ENCODE measurements at regions not wholly inside any gene's neighbourhood (a gene's known extent, or its start where the extent isn't known, plus 50 kb on each side); places are given as distances from the start of the nearest gene placed in this dataset.

Small RNAs in the stretch of these regions (small RNA-seq; reads per million reads assigned to genes)
- gene AL031229.1 (ENCODE audit: insufficient read depth in 2 of 3, insufficient read length in 3 of 3, low read depth in 2 of 3, low replicate concordance in 1 of 3) (0 reads per million in 3 experiments), gene HIST1H4PS1 (ENCODE audit: insufficient read depth in 2 of 3, insufficient read length in 3 of 3, low read depth in 2 of 3, low replicate concordance in 1 of 3) (0 reads per million in 3 experiments), gene RNU6-471P (ENCODE audit: insufficient read depth in 2 of 3, insufficient read length in 3 of 3, low read depth in 2 of 3, low replicate concordance in 1 of 3) (0 reads per million in 3 experiments)

All from HepG2 (cell line).